ENCODE measurements at regions not wholly inside any gene's neighbourhood (a gene's known extent, or its start where the extent isn't known, plus 50 kb on each side); places are given as distances from the start of the nearest gene placed in this dataset.
"Not testable (repeated sequence)": the region's sequence is repeated elsewhere in the genome, so short reads cannot be mapped to it uniquely, and the experiment has no call there.

DNA sequence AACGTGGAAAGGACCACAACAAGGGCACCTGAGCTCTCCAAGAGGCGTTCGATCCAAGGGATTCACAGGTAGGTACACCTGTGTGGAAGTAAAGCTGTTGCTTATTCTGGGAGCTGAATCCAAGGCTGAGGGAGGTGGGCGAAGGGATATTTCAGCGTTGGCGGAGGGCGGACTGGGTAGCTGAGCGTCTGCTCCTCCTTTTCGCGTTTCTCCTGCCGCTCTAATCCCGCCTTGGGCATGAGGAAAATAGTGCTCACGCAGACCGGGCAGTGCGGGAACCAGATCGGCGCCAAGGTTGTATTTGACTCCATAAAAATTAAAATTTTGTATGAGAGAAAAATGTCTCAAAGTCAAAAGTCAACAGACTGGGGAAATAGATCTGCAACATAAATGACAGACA, 3966.2 kb upstream of the OR11H1 start:
- H3K27ac ChIP-seq, result not testable (repeated sequence)

DNA sequence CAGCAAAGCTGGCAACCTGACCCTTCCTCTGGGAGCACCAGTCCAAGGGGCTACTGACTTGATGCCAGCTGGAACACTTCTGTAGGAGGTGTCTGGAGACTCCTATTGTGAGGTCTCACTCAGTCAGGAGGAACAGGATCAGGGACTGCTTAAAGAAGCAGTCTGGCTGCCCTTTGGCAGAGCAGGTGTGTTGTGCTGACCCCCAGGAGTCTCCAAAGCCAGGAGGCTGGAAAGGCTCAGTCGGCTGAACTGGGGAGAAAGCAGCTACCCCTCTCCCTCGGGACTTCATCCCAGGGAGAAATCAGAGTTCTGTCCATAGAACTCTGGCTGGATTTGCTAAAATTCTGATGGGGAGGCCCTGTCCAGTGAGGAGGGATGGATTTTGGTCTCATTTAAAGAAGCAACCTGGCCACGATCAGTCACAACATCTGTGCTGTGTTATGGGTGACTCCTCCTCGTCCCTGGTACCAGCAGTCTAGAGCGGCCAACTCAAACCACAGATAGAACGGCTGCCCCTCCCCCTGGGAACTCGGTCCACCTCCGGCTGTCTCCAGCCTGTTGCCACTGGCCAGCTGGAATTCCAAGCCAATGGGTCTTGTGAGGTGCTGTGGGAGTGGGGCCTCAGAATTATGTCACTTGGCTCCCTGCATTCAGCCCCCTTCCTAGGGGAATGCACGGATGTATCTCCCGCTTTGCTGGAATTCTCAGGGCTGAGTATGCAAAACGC, 3959.0 kb upstream of the OR11H1 start:
- H3K27ac ChIP-seq, result not testable (repeated sequence)

DNA sequence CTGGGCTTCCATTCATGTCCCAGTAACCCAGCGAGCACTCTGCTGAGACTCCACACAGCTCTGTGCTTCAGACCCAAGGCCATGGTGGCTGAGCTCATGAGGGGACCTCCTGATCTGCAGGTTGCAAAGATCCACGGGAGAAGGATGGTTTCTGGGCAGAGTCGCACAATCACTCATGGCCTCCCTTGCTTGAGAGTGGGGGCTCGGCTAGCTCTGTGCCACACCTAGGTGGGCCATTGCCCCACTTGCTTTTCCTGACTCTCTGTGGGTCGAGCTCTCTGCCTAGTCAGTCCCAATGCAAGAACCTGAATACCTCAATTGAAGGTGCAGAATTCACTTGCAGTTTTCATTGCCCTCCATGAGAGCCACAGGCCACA, 3958.4 kb upstream of the OR11H1 start:
- H3K27ac ChIP-seq, result not testable (repeated sequence)

DNA sequence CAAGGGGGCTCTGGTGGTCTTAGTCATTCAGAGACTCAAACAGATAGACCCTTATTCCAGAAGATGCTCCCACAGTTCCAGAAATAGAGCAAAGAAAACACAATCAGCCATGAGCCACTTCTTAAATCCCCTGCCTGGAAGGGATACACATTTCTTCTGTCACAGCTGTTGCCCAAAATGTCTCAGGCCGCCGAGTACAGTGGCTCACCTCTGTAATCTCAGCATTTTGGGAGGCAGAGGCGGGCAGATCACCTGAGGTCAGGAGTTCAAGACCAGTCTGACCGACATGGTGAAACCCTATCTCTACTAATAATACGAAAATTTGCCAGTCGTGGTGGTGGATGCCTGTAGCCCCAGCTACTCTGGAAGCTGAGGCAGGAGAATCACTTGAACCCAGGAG, 3954.8 kb upstream of the OR11H1 start:
- H3K27ac ChIP-seq, result not testable (repeated sequence)

DNA sequence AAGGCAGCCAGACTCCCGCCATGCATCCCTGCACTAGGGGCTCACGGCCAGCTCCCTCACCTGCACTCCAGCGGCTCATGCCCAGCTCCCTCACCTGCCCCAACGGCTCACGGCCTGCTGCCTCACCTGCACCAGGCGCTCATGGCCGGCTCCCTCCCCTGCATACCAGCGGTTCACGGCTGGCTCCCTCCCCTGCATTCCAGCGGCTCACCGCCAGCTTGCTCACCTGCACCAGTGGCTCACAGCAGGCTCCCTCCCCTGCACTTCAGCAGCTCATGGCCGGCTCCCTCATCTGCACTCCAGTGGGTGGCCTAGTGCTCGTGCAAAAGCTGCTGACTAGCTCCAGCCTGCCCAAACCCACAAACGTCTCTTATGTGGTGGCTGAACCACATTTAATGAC, 3953.8 kb upstream of the OR11H1 start:
- not testable (repeated sequence) for H3K27ac ChIP-seq

DNA sequence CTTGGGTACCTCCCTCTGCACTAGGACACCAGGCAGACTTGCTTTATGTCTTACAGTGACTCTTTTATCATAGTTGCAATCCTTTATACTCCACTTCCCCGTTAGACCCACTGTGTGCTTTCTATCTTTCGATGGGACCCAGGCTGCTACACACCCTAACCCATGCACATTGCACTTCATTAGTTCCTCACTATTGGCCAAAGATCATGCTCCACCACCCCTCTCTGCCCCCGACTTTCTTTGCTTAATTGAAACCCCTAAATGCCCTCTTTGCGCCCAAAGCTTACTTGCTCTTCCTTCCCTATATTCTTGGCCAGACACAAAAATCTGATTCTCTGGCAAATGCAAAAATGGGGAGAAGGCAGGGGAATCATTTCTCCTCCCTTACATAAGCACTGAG, 3953.3 kb upstream of the OR11H1 start:
- not testable (repeated sequence) for H3K27ac ChIP-seq

DNA sequence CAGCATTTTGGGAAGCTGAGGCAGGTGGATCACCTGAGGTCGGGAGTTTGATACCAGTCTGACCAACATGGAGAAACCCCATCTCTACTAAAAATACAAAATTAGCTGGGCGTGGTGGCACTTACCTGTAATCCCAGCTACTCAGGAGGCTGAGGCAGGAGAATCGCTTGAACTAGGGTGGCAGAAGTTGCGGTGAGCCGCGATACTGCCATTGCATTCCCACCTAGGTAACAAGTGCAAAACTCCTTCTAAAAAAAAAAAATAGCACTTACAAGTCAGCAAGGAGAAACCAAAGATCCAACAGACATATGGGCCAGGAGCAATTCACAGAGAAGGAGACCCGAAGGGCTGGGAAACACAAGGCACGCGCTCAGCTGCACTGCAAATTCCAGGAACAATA, 3951.3 kb upstream of the OR11H1 start:
- H3K27ac ChIP-seq, result not testable (repeated sequence)

DNA sequence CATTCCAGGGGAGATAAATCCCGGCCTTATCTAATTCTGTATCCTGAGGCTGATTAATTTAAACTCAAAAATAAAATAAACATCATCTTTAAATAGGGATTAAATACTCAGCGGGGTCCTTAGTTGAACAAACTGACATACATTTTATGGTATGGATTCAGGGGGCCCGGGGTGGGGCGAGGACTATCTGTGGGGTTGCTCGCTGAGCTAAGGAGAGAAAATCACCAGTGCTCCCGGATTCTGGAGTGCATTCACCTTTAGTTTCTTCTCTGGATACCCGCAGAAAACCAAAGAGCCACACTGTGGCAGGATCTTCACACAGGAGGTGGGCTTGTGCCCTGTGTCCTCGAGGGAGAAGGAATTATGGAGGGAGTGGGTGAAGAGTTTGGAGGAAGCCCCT, 3949.9 kb upstream of the OR11H1 start:
- H3K27ac ChIP-seq, result not testable (repeated sequence)

DNA sequence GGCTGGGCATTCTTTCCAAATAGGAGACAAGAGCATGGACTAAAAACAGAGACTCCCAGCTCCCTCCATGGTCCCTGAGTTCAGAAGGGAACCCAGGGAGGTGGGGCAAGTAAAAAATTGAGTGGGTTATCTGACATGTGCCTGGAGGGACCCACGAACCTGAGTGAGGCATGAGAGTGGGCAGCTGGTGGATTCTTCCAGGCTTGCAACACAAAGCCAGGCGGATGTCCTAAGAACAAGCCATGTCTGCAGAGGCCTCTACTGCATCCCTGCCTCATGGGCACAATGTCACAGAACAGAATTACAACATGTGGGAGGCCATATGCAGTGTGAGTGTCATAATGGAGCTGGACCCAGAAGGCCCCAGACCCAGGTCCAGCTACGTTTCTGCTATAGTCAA, 3949.4 kb upstream of the OR11H1 start:
- not testable (repeated sequence) for H3K27ac ChIP-seq

DNA sequence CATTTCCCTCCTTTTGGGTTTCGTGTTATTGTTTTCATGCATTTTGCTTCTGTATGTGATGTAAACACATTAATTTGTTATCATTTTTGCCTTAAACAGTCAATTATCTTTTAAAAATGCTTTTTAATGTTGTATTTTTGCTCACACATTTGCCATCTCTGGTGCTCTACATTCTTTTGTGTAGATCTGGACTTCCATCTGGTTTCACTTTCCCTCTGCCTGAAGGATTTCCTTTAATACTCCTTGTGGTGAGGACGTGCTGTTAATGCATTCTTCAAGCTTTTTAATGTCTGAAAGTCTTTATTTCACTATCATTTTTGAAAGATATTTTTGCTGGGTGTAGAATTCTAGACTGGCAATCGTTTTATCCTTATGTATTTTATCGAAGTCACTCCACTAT, 3945.9 kb upstream of the OR11H1 start:
- H3K27ac ChIP-seq, result not testable (repeated sequence)

DNA sequence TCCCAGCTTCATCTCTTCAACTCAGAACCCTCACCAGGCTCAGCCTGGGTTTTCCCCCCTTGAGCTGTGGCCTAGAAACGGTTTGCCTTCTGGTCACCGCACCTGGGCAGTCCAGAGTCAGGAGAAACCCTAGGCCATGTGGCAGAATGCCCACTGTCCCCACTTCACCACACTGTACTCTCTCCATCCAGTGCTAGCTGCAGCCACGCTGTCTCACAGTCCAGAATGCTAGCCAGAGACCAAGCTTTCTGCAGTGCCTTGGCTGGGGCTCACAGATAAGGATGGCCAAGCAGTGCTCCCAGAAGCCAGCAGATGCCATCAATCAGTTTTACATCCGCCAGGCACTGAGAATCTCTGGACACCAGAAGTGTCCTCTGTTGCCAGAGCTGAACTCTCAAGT, 3943.8 kb upstream of the OR11H1 start:
- H3K27ac ChIP-seq, result not testable (repeated sequence)

DNA sequence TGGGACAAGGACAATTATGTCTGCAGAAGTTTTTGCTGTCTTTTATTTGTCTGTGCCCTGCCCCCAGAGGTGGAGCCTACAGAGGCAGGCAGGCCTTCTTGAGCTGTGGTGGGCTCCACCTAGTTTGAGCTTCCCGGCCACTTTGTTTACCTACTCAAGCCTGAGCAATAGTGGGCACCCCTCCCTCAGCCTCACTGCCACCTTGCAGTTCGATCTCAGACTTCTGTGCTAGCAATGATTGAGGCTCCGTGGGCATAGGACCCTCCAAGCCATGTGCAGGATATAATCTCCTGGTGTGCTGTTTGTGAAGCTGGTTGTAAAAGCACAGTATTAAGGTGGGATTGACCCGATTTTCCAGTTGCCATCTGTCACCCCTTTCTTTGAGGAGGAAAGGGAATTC, 3933.4 kb upstream of the OR11H1 start:
- H3K27ac ChIP-seq, result not testable (repeated sequence)

DNA sequence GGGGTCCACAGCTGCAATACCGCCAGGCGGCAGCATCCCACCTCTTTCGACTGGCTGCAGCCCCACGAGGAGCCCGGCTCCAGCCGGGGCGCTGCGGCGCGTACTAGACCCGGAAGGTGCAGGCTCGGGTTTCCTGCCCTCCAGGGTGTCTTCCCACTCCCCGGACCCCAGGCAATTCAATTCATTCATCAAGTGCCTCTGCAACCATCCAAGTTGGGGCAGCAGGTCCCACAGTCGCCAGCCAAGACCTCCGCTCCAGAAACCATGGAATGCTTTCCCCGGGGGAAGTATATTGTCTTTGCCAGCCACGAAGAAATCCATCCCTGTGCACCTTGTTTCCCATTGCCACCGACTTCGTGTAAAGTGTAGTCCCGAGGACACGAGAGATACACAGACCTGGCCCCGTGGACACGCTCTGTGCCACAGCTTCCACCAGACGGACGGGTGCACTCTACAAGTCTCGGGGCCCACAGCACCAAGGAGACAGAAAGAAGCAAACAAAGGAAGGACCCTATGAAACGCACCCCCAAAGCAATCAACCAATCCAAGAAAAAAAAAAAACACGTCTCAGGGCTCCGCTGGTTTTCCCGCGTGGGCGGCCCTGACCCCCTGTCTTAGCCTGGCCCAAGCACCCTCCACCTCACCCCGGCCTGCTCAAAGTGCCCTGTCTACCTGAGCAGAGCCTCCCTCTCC, 3930.2 kb upstream of the OR11H1 start:
- TF ChIP-seq, protein P1, sequence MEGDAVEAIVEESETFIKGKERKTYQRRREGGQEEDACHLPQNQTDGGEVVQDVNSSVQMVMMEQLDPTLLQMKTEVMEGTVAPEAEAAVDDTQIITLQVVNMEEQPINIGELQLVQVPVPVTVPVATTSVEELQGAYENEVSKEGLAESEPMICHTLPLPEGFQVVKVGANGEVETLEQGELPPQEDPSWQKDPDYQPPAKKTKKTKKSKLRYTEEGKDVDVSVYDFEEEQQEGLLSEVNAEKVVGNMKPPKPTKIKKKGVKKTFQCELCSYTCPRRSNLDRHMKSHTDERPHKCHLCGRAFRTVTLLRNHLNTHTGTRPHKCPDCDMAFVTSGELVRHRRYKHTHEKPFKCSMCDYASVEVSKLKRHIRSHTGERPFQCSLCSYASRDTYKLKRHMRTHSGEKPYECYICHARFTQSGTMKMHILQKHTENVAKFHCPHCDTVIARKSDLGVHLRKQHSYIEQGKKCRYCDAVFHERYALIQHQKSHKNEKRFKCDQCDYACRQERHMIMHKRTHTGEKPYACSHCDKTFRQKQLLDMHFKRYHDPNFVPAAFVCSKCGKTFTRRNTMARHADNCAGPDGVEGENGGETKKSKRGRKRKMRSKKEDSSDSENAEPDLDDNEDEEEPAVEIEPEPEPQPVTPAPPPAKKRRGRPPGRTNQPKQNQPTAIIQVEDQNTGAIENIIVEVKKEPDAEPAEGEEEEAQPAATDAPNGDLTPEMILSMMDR (IDR thresholded peaks at IDR 0.05), result peak; percentile 45
- H3K27ac ChIP-seq, result not testable (repeated sequence)

DNA sequence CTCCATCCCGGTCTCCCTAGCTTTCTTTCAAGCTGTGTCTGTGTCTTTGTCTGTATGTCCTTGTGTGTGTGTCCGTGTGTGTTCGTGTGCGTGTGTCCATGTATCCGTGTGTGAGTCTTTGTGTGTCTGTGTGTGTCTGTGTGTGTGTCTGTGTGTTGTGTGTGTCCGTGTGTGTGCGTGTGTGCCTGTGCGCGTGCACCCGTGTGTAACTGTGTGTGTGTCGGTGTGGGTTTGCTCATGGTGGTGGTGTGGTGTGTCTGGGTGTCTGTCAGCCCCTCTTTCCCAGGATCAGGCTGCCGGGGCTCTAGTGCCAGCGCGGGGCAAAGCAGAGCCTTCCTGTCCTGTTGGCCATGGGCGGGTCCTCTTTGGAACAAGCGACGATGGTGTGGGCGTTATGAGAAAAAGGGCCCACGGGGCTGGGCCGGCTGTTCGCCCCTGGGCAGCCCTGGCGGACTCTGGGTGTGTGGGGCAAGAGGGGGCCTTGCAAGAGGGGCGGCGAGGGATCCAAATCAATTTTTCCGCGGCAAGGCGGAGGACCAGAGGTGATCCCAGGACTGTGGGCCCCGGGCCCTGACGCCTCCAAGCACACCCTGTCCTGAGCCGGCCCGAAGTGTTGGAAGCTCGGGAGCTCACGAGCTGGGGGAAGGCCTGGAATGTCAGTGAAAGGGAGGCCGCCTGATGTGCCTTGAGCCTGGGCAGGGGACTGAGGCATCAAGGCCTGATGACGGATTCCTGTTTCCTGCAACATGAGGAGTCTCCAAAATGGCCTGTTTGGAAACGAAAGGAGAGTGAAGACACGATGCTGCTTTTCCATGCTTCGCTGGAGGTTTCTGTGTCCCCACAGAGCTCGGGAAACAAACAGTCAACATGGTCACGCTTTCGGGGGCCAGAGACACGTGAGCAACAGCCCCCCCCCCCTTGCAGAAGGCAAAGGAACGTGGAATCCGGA, 3929.2 kb upstream of the OR11H1 start:
- TF ChIP-seq, protein P1 (IDR thresholded peaks at IDR 0.05), result no peak
- no peak for TF ChIP-seq ZFX (IDR thresholded peaks at IDR 0.05; ENCODE audit: borderline replicate concordance)
- no peak overlapping the region for H3K27ac ChIP-seq

DNA sequence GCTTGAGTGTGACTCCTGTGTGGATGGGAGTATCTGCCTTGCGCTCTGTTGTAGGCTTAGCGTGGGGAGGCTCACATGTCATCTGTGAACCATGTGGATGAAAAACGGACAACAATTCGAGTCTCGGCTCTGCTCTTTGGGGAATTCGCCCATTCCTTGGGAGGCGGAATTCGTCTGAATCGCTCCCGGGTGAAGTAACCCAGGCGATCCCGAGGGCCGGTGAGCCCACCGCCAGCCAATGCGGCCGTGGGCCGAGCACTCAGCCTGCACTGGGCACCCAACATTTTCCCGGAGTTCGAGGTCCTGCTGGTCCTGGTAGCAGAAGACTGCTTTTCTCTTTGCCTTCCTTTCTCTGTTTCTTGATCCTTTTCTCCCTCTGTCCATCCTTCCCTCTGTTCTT, 3928.5 kb upstream of the OR11H1 start:
- H3K27ac ChIP-seq, result not testable (repeated sequence)

DNA sequence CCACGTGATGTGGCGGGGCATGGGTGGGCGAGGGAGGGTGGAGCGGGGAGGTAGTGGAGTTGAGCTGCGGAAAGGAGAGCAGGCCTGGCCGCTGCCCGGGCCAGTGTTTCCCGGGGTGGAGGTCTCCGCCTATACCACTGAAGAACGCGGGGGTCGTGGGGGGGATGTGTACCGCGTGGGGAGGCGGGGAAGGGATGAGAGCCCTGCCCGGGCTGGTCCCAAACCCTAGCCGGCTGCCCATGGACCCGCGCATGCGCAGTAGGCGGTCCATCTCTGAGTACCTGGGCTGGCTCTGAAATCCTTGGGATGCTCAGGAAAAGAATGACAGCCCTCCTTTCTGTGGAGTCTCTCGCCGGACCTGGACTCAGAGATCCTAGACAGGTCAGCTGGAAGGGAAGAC, 3927.8 kb upstream of the OR11H1 start:
- H3K27ac ChIP-seq, result not testable (repeated sequence)

DNA sequence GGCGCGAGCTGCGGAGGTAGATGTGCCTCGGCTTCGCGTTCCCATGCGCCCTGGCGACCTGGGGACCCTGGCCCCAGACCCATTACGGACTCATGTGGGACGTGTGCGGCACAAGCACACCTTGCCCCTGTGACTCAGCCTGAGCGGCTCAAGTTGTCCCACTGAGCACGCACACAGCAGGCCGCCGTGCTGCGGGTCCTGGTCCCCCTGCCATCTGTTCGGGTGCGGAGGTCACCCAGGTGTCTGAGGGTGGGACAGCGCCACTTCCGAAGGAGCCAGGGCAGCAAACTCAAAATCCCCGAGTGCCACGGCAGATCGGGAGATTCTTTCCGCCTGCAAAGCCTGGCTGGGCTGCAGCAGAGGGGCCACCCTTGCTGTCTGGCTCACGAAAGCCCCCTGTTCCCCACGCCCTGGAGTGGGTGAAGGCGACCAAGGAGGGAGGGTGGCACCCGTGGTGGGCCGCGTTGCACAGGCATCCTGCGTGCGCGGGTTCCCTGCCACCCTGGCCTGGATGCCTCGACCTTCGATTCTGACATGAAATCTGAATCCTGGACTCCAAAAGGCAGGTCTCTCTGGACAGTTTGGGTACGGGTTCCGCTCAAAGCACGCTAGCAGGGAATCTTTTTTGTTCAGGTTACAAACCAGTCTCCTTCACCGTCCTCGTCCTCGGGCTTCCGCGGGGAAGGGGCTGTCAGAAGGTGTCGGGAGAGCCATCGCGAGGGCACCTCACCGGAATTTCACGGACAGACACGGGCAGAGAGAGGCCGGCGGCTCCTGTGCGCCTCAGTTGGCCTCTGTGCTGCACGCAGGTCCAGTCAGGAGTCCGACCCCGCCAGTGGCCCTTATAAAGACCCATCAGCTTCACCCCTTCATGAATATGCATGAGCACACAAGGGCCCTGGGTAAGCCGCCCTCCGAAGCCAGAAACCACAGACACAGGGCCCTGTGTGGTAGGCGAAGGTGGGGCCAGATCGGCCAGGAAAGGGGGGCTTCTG, 3926.8 kb upstream of the OR11H1 start:
- not testable (repeated sequence) for H3K27ac ChIP-seq

All from 22Rv1 (cell line).